Fibroblast of skin of left biceps (primary cell): ENCODE measurements at regions not wholly inside any gene's neighbourhood (a gene's known extent, or its start where the extent isn't known, plus 50 kb on each side); places are given as distances from the start of the nearest gene placed in this dataset.
A peak's percentile ranks its signal among the peaks of the same experiment; 100 is the strongest.
"Not testable (repeated sequence)": the region's sequence is repeated elsewhere in the genome, so short reads cannot be mapped to it uniquely, and the experiment has no call there.

Source experiments
- DNase-seq, 2 experiments: peaks; one replicate each; pipeline ENCODE4 v3.0.0-alpha.2; 2013; ENCODE audit warnings: low read depth in 2 of 2

DNA sequence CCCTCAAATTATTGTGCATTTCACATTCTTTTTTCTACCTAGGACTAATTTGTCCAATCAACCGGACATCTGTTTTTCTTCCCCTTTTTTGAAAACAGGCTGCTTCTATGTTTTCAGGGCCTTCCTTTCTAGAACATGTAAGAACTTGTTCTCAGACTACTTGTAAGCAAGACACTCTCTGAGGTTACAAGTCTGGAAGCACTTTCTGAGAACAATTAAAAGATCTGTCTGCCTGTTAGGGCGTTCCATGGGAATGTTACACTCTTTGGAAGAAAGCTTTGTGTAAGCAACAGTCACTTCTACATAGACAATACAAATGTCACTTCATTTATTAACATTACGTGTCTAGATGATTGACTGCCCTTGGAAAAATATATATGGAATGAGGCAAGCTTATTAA, 50.9 kb upstream of the HSPB3 start:
- DNase-seq, result no peak

DNA sequence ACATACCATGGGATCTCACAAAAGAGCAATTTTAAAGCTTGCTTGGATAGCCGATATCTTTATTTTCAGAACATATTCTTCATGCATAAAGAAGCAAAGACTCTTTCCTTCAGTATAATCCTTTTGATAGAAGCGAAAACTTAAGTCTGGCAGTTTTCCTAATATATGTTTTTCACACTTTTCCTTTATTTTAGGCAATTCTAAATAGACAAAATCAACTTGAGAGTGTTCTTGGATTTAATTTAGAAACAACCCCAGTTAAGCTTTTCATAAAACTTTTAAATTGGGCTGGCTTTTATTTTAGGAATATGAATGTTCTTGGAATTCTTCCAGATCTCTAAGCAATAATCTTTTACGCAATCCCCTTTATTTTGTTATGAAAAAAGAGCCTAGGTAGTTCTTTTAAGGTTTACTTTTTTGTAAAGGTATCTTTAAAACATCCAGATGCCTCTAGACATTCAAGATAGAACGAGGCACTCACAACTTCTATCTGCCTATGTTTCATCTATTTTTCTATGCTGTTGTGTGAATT, 51.5 kb upstream of the HSPB3 start:
- DNase-seq, result no peak

DNA sequence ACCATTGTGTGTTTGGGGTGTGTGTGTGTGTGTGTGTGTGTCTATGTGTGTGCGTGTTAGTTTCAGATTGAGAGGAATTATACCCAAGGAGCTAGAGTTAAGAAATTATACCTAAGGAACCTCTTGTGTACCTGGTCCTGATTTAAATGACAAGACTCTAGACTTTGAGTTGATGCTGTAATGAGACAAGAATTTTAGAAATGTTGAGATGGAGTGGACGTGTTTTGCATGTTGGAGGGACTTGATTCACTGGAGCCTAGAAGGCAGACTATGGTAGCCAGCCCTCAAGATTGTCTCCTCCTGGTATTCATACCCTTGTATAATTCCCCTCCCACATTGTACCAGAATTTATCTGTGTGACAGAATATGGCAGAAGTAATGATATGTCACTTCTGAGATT, 52.4 kb upstream of the HSPB3 start:
- DNase-seq, result no peak

DNA sequence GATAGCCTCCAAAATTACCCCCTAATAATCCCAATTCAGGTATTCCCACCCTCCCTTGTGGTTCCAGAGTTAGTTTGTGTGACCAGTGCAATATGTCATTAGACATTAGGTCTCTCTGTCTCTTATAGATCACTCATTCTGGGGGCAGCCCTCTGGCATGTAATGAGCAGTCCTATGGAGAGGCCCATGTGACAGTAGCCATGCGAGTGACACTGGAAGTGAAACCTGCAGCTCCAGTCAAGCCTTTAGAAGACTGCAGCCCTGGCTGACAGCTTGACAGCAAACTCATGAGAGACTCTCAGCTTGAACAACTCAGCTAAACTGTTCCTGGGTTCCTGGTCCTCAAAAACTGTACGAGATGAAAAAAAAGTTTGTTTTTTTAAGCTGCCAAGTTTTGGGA, 54.0 kb upstream of the HSPB3 start:
- no peak for DNase-seq

DNA sequence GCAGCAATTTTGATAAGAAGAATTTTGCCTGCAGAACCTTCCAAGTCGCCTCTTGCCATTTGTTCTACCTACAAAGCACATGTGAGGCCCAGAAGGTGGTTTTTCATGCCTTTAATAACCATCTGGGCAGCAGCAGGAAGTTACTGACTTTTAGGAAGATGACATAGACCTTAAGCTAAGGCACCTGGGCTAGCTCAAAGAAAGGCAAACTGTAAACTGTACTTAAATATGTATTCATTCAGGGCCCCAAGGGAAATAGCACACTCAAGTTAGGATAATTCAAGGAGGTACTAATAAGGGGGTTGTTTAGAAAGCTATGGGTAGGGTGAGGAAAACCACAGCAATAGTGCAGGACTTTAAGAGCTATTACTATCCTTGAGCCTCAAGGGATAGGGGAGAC, 57.3 kb upstream of the HSPB3 start:
- DNase-seq, result no peak

DNA sequence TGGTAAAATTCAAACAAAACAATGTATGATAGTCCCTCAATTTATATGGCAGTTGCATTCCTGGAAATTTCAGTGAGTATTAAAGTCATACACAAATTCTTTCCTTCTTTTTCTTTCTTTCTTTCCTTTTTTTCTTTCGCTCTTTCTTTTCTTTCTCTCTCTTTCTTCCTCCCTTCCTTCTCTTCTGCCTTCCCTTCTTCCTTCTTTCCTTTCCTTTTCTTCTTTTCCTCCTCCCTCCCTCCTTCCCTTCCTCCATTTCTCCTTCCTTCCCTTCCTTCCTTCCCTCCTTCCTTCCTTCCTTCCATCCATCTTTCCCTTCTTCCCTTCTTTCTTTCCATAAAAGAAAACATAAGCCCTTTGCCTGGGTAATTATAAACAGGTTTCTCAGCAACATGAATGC, 58.1 kb upstream of the HSPB3 start:
- no peak for DNase-seq

DNA sequence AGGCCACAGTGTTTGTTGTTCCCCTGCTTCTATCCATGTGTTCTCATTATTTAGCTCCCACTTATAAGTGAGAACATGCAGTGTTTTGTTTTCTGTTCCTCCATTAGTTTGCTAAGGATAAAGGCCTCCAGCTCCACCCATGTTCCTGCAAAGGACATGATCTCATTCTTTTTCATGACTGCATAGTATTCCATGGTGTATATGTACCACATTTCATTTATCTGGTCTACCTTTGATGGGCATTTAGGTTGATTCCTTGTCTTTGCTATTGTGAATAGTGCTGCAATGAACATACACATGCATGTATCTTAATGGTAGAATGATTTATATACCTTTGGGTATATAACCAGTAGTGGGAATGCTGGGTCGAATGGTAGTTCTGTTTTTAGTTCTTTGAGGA, 62.5 kb upstream of the HSPB3 start:
- DNase-seq, result not testable (repeated sequence)

DNA sequence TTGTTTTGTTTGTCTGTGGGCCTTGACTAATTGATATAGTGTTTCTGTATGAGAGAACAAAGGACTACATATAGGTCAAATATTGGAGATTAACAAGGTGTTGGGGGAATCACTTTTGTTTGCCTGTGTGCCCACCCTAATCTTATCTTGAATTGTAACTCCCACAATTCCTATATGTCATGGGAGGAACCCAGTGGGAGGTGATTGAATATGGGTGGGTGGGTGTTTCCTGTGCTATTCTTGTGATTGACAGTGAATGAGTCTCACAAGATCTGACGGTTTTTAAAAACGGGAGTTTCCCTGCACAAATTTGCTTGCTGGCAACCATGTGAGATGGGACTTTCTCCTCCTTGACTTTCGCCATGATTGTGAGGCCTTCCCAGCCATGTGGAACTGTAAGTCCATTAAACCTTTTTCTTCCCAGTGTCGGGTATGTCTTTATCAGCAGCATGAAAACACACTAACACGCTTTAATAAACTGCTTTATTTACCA, 64.9 kb upstream of the HSPB3 start:
- no peak for DNase-seq

DNA sequence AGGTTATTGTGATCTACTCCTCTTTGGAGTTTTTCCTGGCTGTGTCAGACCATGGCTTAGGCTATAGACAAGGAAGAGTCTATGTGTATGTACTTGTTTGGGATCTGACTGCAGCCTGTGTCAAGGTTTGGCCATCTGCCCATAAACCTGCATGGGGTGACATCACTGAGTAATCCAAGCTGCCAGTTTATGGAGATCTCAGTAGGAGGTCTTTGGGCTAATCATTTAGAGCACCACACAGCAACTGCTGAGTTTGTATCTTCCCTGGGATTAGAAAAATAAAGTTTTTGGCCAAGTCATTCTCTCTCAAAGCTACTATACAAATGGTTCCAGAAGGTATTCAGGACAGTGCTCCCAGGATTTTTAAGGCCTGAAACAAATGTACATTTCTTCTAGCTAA, 65.5 kb upstream of the HSPB3 start:
- DNase-seq, result peak; percentile 82 to 87

DNA sequence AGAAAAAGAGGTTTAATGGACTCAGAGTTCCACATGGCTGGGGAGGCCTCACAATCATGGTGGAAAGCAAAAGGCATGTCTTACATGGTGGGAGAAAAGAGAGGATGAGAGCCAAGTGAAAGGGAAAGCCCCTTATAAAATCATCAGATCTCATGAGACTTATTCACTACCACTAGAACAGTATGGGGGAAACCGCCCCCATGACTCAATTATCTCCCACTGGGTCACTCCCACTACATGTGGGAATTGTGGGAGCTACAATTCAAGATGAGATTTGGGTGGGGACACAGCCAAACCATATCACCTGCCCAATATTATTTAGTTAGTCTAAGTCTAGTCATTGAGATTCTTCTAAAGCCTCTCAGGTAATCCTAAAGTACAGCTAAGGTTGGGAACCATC, 66.1 kb upstream of the HSPB3 start:
- DNase-seq, result not testable (repeated sequence)

DNA sequence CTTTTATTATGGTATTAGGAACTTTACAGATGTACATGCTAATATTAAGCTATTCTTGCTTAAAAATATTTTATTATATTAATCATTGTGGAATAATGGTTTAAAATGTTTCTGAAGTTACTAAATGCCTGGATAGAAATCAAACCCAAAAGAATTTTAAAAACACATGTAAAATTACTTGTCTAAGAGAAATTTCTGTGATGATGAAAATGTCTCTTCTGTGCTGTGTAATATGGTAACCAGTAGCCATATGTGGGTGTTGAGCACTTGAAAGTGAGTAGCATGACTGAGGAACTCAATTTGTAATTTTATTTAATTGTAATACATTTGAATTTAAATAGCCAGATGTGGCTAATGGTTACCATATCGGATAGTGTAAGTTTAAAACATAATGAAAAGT, 66.7 kb upstream of the HSPB3 start:
- DNase-seq, result no peak

DNA sequence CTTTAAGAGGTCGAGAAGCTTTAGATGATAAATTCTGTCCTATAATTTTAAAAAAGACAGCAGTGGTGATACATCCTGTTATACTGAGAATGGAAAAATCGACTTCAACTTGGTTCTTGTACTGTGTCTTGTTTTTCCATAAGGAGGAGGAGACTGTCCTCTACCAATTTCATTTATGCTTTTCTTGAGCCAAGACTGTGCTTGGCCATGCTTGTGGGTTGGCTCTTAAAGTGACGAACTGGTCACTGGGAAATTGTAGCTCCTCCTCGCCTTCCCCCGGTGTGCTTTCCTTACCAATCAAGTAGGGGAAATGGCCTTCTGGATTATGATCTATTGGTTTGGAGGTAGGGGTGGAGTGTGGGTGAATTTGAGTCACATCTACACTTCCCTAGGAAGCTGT, 67.1 kb upstream of the HSPB3 start:
- no peak for DNase-seq

DNA sequence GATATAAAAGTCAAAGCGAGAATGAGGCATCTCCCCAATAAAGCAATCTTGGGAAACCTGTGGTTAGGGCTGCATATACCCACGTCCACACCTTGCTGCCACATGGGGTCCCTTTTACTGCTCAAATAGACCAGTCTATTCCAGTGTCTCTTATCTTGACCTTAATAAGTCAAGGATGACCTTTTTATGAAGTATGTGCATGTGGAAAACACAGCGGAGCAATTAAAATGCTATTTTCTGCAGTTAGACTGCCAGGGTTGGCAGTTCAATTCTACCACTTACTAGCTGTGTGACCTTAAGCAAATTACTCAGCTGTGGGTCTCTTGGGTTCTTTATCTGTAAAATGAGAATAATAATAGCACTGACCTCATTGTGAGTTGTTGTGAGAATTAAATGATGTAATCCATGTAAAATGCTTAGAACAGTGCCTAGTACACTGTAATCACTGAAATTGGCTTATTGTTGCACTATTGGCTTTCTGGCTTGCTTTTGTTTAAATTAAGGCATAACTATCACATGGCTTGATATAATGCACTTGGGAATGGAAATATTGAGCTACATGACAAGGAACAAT, 67.8 kb upstream of the HSPB3 start:
- DNase-seq, result no peak

DNA sequence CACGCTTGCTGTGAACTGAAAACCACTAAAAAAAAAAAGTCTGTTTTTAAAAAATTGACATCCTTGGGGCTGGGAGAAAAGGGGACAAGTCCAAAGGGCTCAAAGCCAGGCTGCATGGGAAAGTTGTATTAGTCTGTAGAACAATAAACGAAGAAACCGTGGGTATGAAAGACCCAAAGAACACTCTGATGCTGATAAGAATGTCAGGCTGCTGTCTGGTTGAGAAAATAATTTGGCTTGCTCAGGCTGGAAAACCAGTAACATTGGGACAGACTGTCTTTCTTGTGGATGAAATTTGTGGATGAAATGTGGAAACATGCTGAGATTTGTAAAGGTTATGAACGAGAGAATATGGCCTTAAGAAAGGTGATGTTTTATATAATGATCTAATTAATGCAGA, 68.5 kb upstream of the HSPB3 start:
- no peak for DNase-seq

DNA sequence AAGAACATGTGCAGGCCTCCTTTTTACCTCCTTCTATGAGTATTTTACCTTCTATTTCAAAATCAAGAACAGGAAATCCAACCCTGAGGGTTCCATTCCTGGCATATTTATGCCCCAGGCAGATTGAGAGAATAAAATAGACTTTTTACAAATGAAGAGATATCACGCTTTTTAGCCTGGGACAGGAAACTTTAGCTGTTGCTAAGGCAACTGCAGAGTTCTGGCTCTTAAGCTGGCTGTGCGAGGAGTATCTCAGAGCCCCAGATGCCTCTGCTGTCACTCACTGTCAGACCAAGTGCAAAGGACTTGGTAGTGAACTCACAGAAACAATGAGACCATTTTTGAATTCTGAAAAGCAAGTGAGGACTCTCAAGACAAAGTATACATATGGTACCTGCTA, 69.5 kb upstream of the HSPB3 start:
- no peak for DNase-seq

DNA sequence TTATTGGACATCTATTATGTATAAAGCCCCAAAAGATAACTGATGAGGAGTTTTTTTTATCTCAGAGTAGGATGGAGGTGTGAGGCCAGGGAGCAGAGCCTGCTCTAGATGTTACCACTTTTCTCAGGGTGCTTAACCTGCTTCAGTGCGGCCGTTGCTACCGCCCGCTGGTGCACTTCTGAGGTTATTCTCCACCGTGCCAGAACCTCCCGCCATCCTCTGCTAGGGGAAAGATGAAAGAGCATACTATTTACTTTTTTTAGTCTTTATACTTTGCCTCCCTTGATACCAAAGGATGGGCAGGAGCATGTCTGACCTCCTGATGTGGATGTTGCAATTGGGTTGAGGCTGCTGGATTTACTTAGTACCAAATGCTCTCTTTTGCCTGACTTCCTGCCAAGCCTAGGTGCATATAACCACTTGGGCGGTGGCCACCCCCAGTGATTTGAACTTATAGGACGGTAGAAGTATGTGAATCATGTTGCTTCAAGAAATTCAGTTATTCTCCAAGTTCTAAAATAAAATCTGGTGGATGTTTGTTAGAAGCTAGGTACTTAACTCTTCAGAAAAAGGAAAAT, 71.1 kb upstream of the HSPB3 start:
- DNase-seq, result no peak

DNA sequence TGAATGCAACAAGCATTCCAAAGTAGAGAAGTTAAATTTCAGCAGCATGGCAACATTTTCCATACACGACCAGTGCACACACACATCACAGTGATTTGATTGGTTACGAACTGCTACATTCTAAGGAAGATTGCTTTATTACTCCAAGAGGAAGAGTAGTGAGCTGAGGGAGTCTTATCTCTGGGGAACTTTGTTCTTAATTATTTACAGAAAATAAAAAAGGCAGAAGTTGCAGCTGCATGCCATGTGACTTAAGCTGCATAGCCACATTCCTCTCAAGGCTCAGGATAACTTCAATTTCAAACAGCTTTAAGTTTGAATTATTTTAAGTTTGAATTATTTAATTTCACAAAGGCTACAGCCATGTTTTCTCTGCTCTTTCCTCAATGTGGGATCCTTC, 71.6 kb upstream of the HSPB3 start:
- DNase-seq, result no peak

DNA sequence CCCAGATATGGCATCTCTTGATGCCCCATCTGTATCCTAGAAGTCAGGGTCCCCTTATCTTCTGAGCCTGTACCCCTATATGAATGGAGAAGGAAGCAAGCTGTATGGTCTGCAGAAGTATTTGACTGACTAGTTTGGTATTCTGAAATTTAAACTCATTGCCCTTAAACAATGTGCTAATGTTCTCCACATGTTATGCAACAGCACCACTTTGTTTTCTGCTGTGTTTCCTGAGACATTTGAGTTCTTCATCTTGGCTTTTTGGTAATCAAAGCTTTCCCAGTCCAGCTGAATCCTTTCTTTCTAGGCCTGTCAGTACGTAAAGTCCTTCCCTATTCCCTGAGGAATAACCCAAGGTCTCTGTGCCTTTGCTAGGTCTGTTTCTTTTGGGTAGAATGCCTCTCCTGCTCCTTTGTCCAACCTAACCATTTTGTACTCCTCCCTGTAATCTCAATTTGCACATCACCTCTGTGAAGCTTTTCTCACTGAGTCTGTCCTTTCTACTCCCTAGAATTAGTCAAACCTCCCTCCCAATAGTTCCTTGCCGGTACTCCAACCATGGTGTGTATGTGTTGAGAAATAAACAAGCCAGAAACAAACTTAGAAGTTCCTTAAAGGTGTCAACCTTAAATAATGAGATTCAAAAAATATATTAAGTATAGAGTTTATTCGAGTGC, 72.1 kb upstream of the HSPB3 start:
- DNase-seq, result no peak

DNA sequence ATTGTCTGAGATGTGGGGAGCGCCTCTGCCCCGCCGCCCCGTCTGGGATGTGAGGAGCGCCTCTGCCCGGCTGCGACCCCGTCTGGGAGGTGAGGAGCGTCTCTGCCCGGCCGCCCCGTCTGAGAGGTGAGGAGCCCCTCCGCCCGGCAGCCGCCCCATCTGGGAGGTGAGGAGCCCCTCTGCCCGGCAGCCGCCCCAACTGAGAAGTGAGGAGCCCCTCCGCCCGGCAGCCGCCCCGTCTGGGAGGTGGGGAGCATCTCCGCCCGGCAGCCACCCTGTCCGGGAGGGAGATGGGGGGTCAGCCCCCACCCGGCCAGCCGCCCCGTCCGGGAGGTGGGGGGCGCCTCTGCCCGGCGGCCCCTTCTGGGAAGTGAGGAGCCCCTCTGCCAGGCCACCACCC, 70.9 kb upstream of the ARL15 start:
- not testable (repeated sequence) for DNase-seq

DNA sequence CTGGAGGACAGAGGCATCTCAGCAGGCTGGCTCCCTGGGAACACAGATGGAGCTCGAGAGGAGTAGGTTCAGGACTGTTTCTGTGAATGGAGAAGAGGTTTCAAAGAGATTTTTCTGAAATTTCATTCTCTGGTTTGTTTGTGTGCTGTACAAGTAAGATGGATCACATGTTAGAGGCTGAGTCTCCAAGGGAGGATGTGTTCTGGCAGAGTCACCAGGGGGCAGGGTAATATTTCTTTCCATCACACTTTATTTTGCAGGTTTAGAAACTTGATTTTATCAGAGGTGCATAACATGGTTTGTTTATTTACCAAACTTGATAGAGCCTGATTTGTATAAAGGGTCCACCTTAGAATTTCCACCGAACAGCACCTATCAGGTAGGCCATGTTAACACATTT, 69.2 kb upstream of the ARL15 start:
- no peak for DNase-seq

DNA sequence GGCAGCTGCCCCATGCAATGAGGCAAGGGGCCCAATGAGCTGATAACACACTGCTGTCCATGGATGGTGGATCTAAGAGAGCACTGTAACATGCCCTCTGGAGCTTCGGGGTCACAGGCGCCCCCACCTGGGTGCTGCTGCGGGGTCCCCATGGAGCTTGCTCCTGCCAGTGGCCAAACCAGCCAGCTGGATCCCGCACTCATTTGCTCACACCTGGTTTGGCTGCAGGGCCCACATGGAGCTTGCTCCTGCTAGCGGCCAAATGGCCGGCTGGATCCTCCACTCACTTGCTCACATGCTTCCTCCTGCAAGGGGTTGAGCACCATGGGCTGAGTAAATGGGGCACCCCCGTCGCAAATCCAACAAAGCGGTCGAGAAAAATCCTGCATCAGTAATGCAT, 68.3 kb upstream of the ARL15 start:
- no peak for DNase-seq

DNA sequence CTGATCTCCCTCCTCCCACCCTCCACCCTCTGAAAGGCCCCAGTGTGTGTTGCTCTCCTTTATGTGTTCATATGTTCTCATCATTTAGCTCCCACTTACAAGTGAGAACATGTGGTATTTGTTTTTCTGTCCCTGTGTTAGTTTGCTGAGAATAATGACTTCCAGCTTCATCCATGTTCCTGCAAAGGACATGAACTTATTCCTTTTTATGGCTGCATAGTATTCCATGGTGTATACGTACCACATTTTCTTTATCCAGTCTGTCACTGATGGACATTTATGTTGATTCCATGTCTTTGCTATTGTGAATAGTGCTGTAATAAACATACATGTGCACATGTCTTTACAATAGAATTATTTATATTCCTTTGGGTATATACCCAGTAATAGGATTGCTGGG, 67.0 kb upstream of the ARL15 start:
- DNase-seq, result not testable (repeated sequence)

DNA sequence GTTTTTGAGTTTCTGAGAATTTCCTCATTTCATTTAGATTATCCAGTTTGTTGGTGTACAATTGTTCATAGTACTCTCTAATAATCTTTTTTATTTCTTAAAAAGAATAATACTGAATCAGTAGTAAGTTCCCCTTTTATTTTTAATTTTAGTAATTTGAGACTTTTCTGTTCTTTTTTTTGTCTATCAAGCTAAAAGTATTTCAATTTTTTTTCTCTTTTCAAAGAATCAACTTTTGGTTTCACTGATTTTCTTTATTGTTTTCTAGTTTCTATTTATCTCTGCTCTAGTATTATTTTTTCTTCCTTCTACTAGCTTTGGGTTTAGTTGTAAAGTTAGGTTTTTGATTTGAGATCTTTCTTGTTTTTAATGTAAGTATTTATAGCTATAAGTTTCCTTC, 60.6 kb upstream of the ARL15 start:
- DNase-seq, result no peak
